PC-3 (cell line): ENCODE measurements at regions not wholly inside any gene's neighbourhood (a gene's known extent, or its start where the extent isn't known, plus 50 kb on each side); places are given as distances from the start of the nearest gene placed in this dataset.

Experiments
- ATAC-seq: fragments of 200-7000 bp; cut with Tn5 transposase; 2 replicates; pipeline ENCODE4 v1.9.1; 2020; ENCODE audit warnings: mild to moderate bottlenecking, moderate library complexity
- BruUV-seq: library from RNA; stranded (reverse); fragments of 400-500 nt; replicated peaks from 2 replicates; lab custom pipeline; 2021; lab: Mats Ljungman, UMichigan
- CTCF ChIA-PET: fragments of 300-600 bp; sonication (Branson Sonifier 250); formaldehyde crosslinking; loops from one replicate; lab custom pipeline; 2022; ENCODE audit warnings: antibody characterized with exemption; lab: Charles Lee
- POLR2A ChIA-PET: fragments of 300-600 bp; sonication (Branson Sonifier 250); formaldehyde crosslinking; loops from one replicate; lab custom pipeline; 2022; ENCODE audit warnings: antibody characterized with exemption; ENCODE audit not compliant: unreplicated experiment; lab: Charles Lee
- DNase-seq: peaks from one replicate; pipeline ENCODE4 v3.0.0-alpha.2; 2015
- H2AFZ ChIP-seq: fragments of 300-600 bp; sonication (generic); 2 replicates; pipeline ENCODE4 v1.6.0; 2016; ENCODE audit warnings: antibody characterized with exemption, low read length
- H3F3A ChIP-seq: fragments of 300-600 bp; sonication (generic); one replicate; pipeline ENCODE4 v1.6.0; 2017; ENCODE audit warnings: antibody characterized with exemption, low read length, control low read depth, mild to moderate bottlenecking; ENCODE audit not compliant: unreplicated experiment
- H3K27ac ChIP-seq: fragments of 300-600 bp; sonication (generic); 2 replicates; pipeline ENCODE4 v1.5.1; 2016; ENCODE audit warnings: mild to moderate bottlenecking, low read length
- H3K27me3 ChIP-seq: fragments of 300-600 bp; sonication (generic); 2 replicates; pipeline ENCODE4 v1.6.1; 2016; ENCODE audit warnings: low read length, mixed read lengths
- H3K36me3 ChIP-seq: fragments of 300-600 bp; sonication (generic); 2 replicates; pipeline ENCODE4 v1.6.1; 2016; ENCODE audit warnings: low read depth, mixed run types, low read length, mixed read lengths
- H3K4me1 ChIP-seq: fragments of 300-600 bp; sonication (generic); 2 replicates; pipeline ENCODE4 v1.5.1; 2016; ENCODE audit warnings: low read length; ENCODE audit not compliant: insufficient read depth
- H3K4me2 ChIP-seq: fragments of 300-600 bp; sonication (generic); 2 replicates; pipeline ENCODE4 v1.6.0; 2016; ENCODE audit warnings: low read length
- H3K4me3 ChIP-seq: fragments of 300-600 bp; sonication (generic); 2 replicates; pipeline ENCODE4 v1.5.1; 2016; ENCODE audit warnings: mild to moderate bottlenecking, low read length, mixed read lengths
- H3K79me2 ChIP-seq: fragments of 300-600 bp; sonication (generic); 2 replicates; pipeline ENCODE4 v1.6.1; 2017; ENCODE audit warnings: low read length, mixed read lengths
- H3K9ac ChIP-seq: fragments of 300-600 bp; sonication (generic); 2 replicates; pipeline ENCODE4 v1.6.0; 2016; ENCODE audit warnings: mild to moderate bottlenecking, low read length
- H3K9me2 ChIP-seq: fragments of 300-600 bp; sonication (generic); replicated peaks from 2 replicates; pipeline ENCODE4 v1.6.1; 2016; ENCODE audit warnings: mixed run types, low read length, mixed read lengths
- H3K9me3 ChIP-seq: fragments of 300-600 bp; sonication (generic); 2 replicates; pipeline ENCODE4 v1.6.1; 2016; ENCODE audit warnings: low read length, mixed read lengths
- H4K20me1 ChIP-seq: fragments of 300-600 bp; sonication (generic); 2 replicates; pipeline ENCODE4 v1.6.1; 2016; ENCODE audit warnings: low read length, mixed read lengths
- CTCF ChIP-seq: fragments of 300-600 bp; sonication (generic); conservative IDR thresholded peaks from 2 replicates; pipeline ENCODE4 v1.5.1; 2017; ENCODE audit warnings: antibody characterized with exemption, low read depth, mild to moderate bottlenecking, low read length
- EZH2 ChIP-seq: fragments of 300-600 bp; sonication (generic); IDR thresholded peaks from one replicate; pipeline ENCODE4 v1.6.1; 2017; ENCODE audit warnings: antibody characterized with exemption, mild to moderate bottlenecking, low read length; ENCODE audit not compliant: unreplicated experiment
- EZH2phosphoT487 ChIP-seq: fragments of 300-600 bp; sonication (generic); IDR thresholded peaks from 2 replicates; pipeline ENCODE4 v1.6.1; 2018; ENCODE audit warnings: mild to moderate bottlenecking, antibody characterized with exemption, low read length, borderline replicate concordance
- intact Hi-C: fragments of 100-400 bp; cut with micrococcal nuclease; formaldehyde crosslinking; loops from 2 replicates; pipeline ENCODE4 v1.9.0; 2023

DNA sequence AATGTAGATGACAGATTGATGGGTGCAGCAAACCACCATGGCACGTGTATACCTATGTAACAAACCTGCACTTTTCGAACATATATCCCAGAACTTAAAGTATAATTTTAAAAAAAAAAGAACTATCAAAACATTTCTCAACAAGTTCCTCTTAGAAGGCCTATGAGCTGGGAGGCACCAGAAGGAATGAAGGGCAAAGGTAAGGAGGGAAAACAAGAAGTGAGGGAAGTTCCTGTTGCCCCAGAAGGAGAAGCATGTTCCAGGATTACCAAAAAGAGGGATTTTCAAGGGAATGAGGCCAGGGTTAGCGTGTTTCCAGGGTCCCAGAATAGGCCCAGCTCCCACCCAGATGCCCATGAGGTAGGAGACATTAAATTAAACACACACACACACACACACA is 361.0 kb downstream of the SETD4 start:
- Histone ChIP-seq H4K20me1 (no peaks in the 10 kb centered on the region), H3K4me3 (no peak overlapping the region), H3K36me3 (no peaks in the 10 kb centered on the region), H3K27ac (no peak overlapping the region), H3K4me2 (no peak overlapping the region), H3K79me2 (no peaks in the 10 kb centered on the region), H3F3A (no peaks in the 10 kb centered on the region), H3K4me1 (no peaks in the 10 kb centered on the region), H3K27me3 (peaks cover 12% of the 10 kb centered on the region; the same call in 1 of the 2 replicates), H3K9me3 (no peaks in the 10 kb centered on the region), H3K9ac (no peak overlapping the region), H3K9me2 (no peaks in the 10 kb centered on the region), H2AFZ (no peak overlapping the region)
- ATAC-seq = no peak
- intact Hi-C loops = no loop called here
- DNase-seq = no peak
- BruUV-seq = no TSS peak
- POLR2A ChIA-PET = interaction anchor here (0.6 kb wide), 1 partner anchor 51 kb away, joined by 5 read pairs; no protein-coding TSS in a partner anchor
- CTCF ChIA-PET = no interaction called here
- TF ChIP-seq CTCF = no peak
- no peak for TF ChIP-seq EZH2
- TF ChIP-seq EZH2phosphoT487 = no peak

DNA sequence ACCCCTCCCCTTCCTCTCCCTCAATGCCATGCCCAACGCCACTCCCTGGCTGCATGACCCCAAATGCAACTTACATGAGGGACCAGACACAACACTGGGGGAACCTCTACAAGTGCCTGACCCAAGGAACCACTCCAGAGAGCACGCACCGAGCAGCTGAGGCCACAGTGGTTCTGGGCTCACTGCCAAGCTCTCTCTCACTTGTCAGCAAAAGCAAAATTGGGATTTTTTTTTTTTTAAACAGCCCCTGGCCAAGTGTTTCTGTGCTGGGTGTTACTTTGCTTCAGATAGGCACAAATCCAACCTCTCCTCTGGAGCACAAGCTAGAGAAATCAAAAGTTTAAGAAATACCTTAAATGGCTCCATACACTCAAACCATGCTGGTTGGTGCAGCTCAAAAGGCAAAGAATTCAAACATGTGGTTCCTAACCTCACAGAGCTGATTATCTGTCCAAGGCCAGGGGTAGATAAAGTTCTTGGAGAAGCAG is 363.0 kb downstream of the SETD4 start:
- Histone ChIP-seq H3K4me1 (no peaks in the 10 kb centered on the region), H4K20me1 (no peaks in the 10 kb centered on the region), H3K4me3 (no peak overlapping the region), H3K36me3 (no peaks in the 10 kb centered on the region), H3K9me2 (no peaks in the 10 kb centered on the region), H3K9me3 (no peaks in the 10 kb centered on the region), H3F3A (no peaks in the 10 kb centered on the region), H3K4me2 (no peak overlapping the region), H3K27me3 (no peaks in the 10 kb centered on the region), H3K27ac (no peak overlapping the region), H3K9ac (no peak overlapping the region), H3K79me2 (no peaks in the 10 kb centered on the region), H2AFZ (no peak overlapping the region)
- ChIA-PET POLR2A (no interaction called here), CTCF (interaction anchor here (1.2 kb wide), 1 partner anchor 952 kb away, joined by 3 read pairs; no protein-coding TSS in a partner anchor)
- no peak for ATAC-seq
- TF ChIP-seq EZH2 (no peak), EZH2phosphoT487 (no peak), CTCF (no peak)
- no peak for DNase-seq
- BruUV-seq = no TSS peak
- intact Hi-C loops = no loop called here

GRCh38 chr21:35696644-35697043 is 363.7 kb downstream of the SETD4 start:
- DNase-seq = no peak
- ChIA-PET CTCF (interaction anchor here (0.6 to 1.2 kb wide), 2 partner anchors 27 to 951 kb away, joined by 3 read pairs; no protein-coding TSS in a partner anchor), POLR2A (no interaction called here)
- Histone ChIP-seq H3K4me1 (no peaks in the 10 kb centered on the region), H3K9me2 (no peaks in the 10 kb centered on the region), H3K27me3 (no peaks in the 10 kb centered on the region), H3K79me2 (no peaks in the 10 kb centered on the region), H3F3A (no peaks in the 10 kb centered on the region), H4K20me1 (no peaks in the 10 kb centered on the region), H3K36me3 (no peaks in the 10 kb centered on the region), H2AFZ (no peak overlapping the region), H3K4me2 (no peak overlapping the region), H3K27ac (no peak overlapping the region), H3K9ac (no peak overlapping the region), H3K4me3 (no peak overlapping the region), H3K9me3 (no peaks in the 10 kb centered on the region)
- no peak for ATAC-seq
- intact Hi-C loops = no loop called here
- TF ChIP-seq EZH2phosphoT487 = no peak
- TF ChIP-seq EZH2 = no peak
- no TSS peak for BruUV-seq
